ENCODE measurements at regions not wholly inside any gene's neighbourhood (a gene's known extent, or its start where the extent isn't known, plus 50 kb on each side); places are given as distances from the start of the nearest gene placed in this dataset.

GRCh38 chr7:50834031-50834535 lies 51.4 kb upstream of the GRB10 start:
- DNase-seq (ENCODE audit: extremely low read depth in 1 of 11, low read depth in 9 of 11, low spot score in 4 of 11) = no peak

DNA sequence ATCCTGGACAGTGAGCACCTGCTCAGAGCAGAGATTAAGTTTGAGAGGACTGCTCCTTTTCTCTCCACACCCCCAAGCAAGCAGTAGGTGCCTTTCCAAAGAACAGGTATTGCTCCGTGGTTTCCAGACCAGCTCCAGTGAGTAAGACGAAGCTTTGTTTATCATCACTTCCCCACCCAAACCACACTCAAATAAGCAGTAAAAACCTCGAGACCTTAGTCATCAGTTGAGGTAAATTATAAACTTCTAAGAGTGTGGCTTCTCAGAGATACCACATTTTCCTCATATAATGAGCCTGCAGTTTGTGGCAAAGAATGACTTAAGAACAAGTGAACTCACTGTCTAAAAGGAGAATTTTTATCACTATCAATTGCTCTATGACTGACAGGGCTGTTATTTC lies 50.0 kb upstream of the GRB10 start:
- DNase-seq (ENCODE audit: extremely low read depth in 1 of 11, low read depth in 9 of 11, low spot score in 4 of 11) = no peak

Measured in renal cortex interstitium (tissue), 11 donors.